CD4-positive, alpha-beta T cell treated with Interleukin-12 subunit alpha and Interleukin-12 subunit beta, for 1 hour (primary cell): ENCODE measurements at regions not wholly inside any gene's neighbourhood (a gene's known extent, or its start where the extent isn't known, plus 50 kb on each side); places are given as distances from the start of the nearest gene placed in this dataset.
"Not testable (repeated sequence)": the region's sequence is repeated elsewhere in the genome, so short reads cannot be mapped to it uniquely, and the experiment has no call there.

Experiments
- DNase-seq: peaks from one replicate; pipeline ENCODE4 v3.0.0-alpha.2; 2020

DNA sequence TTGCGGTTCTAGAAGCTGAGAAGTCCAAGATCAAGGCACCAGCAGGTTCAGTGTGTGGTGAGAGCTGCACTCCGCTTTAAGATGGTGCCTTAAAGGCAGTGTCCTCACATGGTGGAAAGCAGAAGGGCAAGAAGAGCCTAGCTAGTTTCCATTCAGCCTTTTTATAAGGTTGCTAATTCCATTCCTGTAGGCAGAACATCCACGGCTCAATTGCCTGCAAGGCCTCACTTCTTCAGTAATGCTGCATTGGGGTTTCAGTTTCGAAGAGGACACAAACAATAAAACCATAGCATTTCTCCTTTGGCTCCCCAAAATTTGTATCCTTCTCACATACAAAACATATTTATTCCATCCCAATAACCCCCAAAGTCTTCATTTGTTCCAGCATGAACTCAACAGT, 109.5 kb upstream of the KCND2 start:
- DNase-seq = no peak

DNA sequence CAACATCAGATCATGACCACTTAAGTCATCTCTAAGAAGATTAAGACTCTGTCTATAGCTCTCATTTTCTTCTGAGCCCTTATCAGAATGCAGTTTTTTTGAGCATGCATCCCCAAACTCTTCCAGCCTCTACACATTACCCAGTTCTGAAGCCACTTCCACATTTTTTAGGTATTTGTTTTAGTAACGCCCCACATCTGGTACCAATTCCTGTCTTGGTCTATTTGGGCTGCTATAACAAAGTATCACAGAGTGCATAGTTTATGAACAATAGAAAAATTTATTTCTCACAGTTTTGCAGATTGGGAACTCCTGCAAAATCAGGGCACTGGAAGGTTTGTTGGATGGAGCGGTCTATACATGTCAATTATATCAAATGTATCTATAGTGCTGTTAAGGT, 107.7 kb upstream of the KCND2 start:
- DNase-seq = no peak

DNA sequence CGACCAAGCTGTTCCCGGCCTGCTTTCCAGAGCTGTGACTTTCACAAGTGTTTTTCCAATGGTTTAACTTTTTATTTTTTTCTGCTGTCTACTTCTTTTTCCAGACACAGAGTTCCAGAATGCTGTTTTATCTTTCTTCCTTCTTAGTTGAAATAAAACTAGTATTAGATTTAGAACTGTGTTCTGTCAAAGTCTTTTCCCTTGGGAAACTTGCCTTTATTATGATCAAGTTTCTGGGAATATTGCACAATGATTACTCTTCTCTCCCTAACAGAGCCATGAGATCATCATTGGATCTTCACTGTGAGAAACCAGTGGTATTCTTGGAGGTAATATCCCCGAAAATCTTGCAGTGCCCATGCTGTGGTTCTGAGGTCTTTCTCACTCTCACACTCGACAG, 104.9 kb upstream of the KCND2 start:
- no peak for DNase-seq

DNA sequence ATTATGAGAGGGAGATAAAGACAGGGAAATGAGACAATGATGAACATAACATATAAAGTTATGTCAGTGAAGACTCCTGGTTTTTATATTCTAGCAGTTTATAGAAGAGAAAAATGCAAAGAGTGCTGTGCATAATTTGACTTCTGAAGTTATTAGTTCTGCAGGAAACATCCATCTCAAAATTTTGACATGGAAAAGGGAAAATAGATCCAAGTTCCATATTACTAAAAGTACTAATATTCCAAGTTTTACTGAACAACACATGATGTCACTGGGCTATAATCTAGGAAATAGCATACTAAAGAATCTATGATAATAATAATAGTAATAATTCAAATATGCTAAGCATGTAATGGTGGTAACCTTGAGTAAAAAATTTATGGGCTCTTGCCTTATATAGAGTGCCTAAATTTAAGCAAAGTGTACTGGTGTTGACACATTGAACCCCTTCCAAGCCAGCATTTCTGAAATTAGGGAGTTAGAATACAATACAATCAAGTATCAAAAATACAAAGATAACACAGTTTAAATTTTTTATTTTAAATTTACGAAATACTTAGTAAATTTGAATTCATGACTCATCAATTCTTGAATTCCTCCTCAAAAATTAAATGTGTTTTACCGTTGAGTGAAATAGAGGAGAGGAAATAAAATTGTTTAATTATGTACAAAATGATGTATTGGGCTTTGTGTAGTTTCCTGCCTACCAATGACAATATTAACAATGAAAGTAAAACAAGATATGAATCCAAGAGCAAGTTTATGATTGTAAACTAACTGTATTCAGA, 102.8 kb upstream of the KCND2 start:
- DNase-seq = no peak

DNA sequence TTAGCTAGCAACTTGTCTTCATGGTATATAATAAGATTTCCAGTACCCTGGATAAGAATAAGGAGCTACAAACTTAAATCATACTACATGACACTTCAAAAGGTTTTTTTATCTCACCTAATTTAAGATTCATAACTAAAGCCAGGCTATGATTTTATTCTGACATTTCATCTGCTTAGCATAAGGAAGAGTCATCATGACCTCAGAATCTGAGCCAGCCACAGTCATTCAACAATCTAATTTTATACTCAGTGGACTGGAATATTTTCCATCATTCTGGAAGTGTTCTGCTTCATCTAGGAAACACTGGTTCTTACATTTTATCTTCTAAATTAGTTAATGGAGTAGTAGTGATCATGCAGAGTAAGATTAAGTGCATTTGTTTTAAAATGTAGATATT, 102.1 kb upstream of the KCND2 start:
- no peak for DNase-seq

DNA sequence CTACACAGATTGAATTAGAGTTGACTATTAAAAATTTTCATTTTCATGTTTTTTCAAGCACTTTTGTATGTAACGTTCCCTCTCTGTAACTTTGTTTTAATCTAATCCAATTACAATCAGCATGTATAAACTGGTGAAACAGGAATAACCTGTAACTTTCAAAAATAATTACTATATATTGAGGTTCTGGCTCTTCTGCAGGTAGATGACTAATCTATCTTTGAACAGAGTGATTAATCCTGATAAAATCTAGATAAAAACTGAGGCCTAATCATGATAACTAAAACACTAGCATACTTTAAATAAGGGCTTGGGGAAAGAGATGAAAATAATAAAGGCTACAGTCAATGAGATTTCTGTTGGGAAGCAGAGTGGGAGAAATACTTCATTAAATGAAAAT, 101.6 kb upstream of the KCND2 start:
- no peak for DNase-seq

DNA sequence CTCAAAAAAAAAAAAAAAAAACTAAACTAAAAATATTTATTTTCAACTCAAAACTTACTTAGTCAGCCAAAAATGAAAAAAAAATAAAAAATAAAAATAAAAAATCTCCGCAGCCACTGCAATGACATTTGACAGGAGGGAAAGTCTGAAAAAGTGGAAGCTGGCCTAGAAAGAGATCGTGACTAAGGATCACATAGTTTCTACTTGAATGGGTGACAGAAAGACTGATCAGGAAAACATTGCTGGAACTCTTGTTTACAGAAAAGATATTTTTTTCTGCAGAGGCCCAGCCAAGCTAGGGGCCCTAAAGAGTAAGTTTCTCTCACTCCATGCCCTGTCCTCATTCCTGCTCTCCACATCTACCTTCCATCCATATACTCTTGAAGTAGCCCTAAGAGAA, 92.8 kb upstream of the KCND2 start:
- DNase-seq = no peak

DNA sequence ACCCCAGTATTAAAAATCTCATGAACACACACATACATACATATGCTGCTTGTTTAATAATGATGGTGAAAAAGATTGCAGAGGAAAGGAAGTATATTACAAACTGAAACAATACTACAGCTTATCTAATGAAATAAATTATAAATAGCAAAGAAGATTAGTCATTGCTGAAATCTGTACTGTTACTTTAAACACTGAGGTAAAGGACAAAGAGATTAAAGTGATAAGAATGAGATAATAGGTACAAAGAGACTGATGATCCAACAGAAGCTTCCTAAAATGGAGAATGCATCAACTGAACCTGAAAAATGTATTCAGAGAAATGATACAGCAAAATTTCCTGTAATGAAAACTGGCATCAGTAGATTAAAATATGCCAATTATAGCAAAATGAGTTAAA, 91.5 kb upstream of the KCND2 start:
- no peak for DNase-seq

DNA sequence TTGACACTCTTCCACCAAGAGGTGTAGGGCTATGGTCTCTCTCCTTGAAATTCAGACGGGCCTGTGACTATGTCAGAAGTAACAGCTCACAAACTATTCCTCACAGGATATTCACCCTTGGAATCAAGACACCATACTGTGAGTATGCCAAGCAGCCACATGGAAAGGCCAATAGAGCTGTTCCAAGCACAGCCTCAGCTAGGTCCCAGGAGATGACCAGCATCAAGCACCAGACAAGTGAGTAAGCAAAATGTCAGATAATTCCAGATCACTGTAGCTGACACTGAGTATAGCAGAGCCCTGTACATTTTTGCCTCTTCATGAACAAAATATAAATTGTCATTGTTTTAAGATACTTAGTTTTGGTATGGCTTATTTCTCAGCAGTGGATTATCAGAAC, 88.1 kb upstream of the KCND2 start:
- DNase-seq = no peak

DNA sequence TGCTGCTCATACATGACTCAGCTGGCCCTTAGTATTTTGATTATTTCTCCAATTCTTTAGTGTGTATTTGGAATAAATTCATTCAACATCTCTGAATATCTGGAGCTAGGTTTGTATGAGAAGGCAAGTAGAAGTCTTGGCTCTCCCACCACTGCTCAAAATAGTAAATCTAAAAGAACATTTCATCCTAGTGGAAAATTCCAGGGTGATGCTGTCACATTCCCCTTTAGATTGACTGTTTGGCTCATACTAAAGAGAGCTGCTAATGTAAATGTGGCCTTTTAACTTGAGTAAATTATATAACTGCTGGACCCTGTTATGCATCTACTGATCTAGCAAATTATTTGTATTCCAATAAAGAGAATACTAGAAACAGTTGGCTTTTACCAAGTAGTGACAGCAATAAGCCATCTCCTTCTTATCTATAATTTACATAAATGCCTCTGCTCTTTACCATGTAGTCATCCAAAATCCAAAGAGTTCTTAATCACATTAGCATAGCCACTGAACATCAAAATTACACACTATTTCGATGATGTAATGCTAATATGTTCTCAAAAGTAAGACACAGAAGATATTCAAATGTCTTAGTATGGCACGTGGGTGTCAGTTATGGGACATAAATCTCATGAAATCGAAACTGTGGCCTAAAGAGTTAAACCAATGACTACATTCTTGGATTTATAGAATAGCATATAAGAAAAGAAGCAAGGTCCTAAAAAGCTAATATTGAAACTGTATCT, 86.9 kb upstream of the KCND2 start:
- DNase-seq = no peak

DNA sequence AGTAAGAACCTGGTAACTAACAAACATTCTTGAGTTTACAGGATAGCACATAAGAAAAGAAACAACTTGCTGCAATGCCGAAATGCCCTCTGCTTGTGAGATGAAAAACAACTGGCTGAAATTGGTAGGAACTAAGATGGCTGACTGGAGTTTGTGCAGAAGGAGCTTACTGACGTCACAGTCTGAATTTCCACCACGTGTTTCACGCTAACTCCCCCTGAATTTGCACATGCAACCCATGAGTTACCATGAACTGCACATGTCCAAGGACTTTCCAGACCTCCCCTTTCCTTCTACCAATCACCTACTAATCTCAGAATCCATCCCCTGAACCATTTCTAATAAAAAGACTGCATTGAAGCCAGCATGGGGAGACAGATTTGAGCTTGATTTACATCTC, 86.3 kb upstream of the KCND2 start:
- DNase-seq = no peak

DNA sequence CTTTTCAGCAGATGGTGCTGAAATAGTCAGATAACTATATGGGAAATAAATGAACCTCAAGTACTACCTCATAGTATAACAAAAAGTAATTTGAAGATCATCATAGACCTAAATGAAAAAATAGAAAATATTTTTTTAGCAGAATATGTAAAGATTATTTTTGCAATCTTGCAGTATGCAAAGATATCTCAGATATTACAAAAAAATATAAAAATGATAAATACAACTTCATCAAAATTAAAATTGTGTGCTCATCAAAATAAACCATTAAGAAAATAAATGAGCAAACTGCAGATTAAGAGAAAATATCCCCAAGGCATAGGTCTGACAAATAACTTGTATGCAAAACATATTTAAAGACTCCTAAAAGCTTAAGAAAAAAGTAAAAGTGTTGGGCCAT, 83.4 kb upstream of the KCND2 start:
- DNase-seq = no peak

DNA sequence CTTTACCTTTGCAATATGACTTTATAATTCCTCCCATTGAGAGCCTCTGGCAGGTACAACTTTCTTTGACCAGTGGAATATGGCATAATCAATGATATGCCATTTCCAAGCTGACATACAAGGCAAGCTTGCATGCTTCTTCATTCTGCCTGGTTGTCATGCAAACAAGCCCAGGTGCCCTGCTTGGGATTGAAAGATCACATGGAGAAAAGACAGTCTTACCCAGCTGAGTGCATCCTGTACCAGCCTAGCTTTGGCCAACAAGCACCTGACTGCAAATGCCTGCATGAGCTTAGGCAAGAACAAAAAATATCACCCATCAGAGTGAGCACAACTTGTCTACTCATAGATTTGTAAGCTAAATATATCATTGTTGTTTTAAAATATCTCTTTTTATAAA, 82.9 kb upstream of the KCND2 start:
- no peak for DNase-seq

DNA sequence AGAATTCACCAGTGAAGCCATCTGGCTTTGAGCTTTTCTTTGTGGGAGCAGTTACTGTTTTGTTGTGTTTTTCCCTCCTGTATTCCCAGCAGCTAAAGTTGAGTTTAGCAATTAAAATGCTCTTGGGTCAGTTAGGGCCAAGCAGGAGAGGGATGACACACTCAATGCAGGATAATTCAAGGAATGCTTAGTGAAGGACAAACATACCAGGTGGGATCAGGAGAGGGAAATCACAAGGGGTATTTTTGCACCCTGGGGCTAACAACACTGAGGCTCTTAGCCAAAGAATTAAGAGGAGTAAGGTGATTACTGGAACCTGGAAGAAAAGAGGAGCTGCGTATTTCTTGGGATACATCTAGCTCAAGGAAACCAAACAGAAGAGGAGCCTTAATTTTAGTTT, 82.4 kb upstream of the KCND2 start:
- no peak for DNase-seq

DNA sequence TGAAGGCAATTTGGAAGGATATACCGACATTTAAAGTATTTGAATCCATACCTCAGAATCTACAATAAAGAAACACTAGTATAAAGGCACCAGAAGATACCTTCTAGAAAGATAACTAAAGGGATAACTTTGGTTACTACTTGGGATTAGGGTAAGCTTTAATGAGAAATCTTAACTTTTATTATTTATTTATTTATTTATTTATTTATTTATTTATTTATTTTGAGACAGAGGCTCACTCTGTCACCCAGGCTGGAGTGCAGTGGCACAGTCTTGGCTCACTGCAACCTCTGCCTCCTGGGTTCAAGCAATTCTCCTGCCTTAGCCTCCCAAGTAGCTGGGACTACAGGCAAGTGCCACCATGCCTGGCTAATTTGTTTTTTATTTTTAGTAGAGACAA, 81.6 kb upstream of the KCND2 start:
- DNase-seq = not testable (repeated sequence)

DNA sequence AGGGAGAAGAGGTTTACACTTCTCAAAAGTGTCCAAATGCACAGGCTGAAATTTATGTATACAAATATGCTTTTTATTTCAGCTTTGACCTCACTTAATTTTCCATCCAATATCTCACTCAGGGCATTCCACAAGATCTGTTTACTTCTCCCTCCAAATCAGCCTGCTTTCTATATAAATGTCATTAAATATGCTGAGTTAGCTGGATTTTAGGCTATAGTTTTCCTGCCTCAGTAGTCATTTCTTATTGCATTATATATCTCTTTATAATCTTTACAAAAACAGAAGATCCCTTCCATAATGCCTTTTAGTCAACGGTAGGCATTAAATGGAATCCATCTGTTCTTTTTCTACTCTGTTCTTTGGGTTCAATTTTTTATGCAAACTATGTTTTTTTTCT, 71.7 kb upstream of the KCND2 start:
- DNase-seq = no peak

DNA sequence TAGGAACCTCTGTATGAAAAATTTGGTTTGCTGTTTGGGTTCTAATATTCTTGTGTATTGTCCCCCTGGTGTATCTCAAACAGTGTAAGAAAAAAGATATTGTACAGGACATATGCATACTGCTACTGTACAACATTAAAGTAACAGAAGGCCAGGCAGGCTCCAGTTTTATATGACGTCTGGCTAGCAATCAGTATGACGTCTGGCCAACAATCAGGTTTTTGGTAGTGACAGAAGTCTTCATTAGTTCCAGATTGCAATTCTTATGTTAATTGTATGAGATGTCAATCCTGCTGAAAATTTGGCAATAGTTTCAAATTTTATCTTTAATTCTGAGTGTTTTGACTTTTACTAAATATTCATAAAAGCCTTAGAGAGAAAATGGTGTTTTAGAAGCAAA, 67.9 kb upstream of the KCND2 start:
- no peak for DNase-seq

DNA sequence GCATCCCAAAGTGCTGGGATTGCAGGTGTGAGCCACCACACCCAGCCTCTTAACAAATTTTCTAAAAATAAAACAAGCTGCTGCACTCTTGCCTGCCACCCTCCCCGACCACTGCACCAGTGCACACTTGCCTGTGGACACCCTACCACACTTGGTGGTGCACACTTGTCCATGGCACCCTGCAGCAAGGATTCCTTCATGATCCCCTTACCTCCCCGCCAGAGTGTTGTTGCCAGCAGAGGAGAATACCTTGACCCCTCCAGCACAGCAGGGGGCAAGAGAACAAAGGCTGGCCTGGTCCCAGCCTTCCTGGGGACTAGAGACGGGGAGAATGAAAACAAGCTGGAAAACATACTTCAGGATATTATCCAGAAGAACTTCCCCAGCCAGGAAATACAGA, 65.9 kb upstream of the KCND2 start:
- no peak for DNase-seq

DNA sequence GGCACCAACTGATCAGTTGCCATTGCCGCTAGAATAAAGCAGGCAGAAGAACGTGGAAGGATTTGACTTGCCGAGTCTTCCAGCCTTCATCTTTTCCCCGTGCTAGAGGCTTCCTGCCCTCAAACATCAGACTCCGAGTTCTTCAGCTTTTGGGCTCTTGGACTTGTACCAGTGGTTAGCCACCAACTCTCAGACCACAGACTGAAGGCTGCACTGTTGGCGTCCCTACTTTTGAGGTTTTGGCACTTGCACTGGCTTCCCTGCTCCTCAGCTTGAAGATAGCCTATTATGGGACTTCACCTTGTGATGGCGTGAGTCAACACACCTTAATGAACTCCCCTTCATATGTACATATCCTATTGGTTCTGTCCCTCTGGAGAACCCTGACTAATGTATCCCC, 57.3 kb upstream of the KCND2 start:
- no peak for DNase-seq

DNA sequence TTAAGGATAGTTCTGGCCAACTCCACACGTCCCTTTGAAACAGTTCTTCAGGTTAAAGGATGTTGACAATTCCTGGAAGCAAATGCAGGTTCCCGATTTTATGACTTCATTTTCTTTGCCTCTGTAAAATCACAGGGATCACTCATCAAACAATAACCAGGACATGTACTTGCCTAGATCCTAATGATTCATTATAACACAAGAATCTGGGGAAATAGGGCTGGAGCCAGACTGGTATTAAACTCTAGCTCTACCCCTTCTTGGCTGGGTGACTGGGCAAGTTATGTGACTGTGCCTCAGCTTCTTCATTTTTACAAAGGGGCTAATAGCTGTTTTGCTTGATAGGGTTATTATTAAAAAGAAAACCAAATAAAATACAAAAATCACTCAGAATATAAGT, 56.0 kb upstream of the KCND2 start:
- DNase-seq = no peak

DNA sequence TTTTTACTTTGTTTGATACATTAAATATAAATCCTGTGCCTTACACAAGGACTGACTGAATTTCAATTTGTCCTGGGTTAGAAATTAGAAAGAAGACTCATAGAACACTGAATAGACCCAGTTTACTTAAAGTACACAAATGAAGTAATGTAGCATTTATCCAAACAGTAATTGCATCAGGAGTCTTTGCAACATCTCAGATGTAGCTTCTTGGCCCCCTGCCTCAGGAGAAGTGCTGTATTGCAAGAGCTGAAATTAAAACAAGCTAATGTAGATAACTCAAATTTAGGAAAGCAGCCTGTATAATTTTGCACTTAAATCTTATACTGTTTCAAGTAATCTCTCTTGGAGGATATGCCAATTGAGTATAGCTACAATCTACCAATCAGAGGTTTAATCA, 54.3 kb upstream of the KCND2 start:
- no peak for DNase-seq

DNA sequence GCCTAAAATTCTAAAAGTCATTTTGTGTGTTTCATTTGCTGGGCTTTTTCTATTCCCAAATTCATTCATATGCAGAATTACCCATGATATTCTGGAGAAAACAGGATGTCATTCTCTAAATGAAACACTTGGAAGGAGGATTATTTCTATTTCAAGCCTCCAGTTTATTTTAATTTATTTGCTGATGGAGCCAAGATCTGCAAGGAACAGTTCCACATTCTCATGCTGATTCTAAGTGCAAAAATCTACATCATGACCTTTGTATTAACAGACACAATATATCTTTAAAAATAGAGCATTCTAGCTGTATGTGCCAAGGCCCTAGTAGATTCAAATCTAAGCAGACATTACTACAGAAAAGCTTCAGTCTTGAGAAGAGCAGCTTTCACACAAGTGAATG, 51.3 kb upstream of the KCND2 start:
- no peak for DNase-seq
